Subcutaneous abdominal adipose tissue (tissue), 5 donors: ENCODE measurements at regions not wholly inside any gene's neighbourhood (a gene's known extent, or its start where the extent isn't known, plus 50 kb on each side); places are given as distances from the start of the nearest gene placed in this dataset.
"Not testable (repeated sequence)": the region's sequence is repeated elsewhere in the genome, so short reads cannot be mapped to it uniquely, and the experiment has no call there.

ENCODE experiments used
- H3K27ac ChIP-seq: one replicate; pipeline ENCODE4 v1.7.0; 2013; ENCODE audit warnings: low read depth, mild to moderate bottlenecking, inconsistent platforms, low read length, moderate library complexity
- H3K27me3 ChIP-seq, 5 donors: one replicate each; pipeline ENCODE4 v1.7.0; 2013; ENCODE audit warnings: low read length in 5 of 5, inconsistent platforms in 1 of 5; ENCODE audit not compliant: control insufficient read depth in 5 of 5, insufficient read depth in 4 of 5
- H3K36me3 ChIP-seq, 5 donors: one replicate each; pipeline ENCODE4 v1.7.0; 2013; ENCODE audit warnings: low read length in 5 of 5; ENCODE audit not compliant: control insufficient read depth in 5 of 5, insufficient read depth in 5 of 5
- H3K4me1 ChIP-seq, 5 donors: one replicate each; pipeline ENCODE4 v1.7.0; 2013; ENCODE audit warnings: low read length in 5 of 5, mild to moderate bottlenecking in 3 of 5, moderate library complexity in 1 of 5; ENCODE audit not compliant: control insufficient read depth in 5 of 5, insufficient read depth in 5 of 5
- H3K4me3 ChIP-seq, 5 donors: one replicate each; pipeline ENCODE4 v1.7.0; 2013; ENCODE audit warnings: low read length in 5 of 5, low read depth in 1 of 5
- H3K9ac ChIP-seq, 5 donors: one replicate each; pipeline ENCODE4 v1.7.0; 2013; ENCODE audit warnings: low read length in 5 of 5, mild to moderate bottlenecking in 4 of 5, moderate library complexity in 3 of 5
- H3K9me3 ChIP-seq, 5 donors: one replicate each; pipeline ENCODE4 v1.7.0; 2013; ENCODE audit warnings: low read length in 5 of 5; ENCODE audit not compliant: control insufficient read depth in 5 of 5
- donor health status: healthy.
- donor health status: healthy.
- donor health status: healthy.
- donor health status: healthy.
- donor health status: healthy.

DNA sequence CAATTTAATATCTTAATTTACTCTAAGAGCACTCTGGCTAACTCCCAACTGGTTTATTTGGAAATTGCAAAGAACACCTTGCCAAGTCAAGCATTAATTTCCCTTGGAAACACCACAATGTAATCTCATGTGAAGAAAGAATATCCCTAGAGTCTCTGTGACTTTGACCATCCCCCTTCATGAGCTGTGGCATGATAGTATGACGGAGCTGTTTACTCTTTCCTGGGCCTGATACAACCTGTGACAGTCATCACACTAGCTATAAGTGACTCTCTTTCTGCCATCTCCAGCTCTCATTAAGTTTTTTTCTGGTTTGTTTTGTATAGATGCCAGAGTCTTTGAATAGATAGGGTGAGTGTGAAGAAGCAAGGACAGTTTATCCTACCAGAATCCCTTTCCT is 470.3 kb upstream of the JARID2 start:
- peaks cover 0 to 6% (median 0%) of the 10 kb centered on the region in 5 donors for H3K9me3 ChIP-seq
- H3K4me1 ChIP-seq: peaks cover 0 to 10% (median 6%) of the 10 kb centered on the region in 5 donors
- no peak overlapping the region for H3K27ac ChIP-seq
- H3K9ac ChIP-seq: no peak overlapping the region
- no peaks in the 10 kb centered on the region for H3K27me3 ChIP-seq
- no peaks in the 10 kb centered on the region for H3K36me3 ChIP-seq
- H3K4me3 ChIP-seq: no peak overlapping the region

DNA sequence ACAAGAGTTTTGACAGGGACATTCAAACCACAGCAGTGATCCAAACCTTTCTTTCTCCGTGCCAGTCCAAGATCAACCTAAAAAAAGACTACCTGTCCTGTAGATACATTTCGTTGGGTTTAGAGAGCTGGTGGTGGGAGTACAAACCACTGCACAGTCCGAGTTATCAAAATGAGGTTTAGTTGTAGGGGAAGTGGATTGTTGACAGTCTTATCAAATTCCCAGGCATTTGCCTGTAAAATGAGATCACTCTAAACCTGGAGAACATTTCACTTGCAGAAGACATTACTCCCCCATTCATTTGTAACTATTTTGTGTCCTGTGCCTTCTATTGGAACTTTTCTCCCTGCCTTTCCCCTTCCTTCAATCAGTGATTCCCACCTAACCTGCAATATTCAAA is 469.6 kb upstream of the JARID2 start:
- Histone ChIP-seq H3K4me3 (no peak overlapping the region), H3K36me3 (no peaks in the 10 kb centered on the region), H3K4me1 (peaks cover 0 to 7% (median 4%) of the 10 kb centered on the region in 5 donors), H3K9me3 (peaks cover 0 to 6% (median 0%) of the 10 kb centered on the region in 5 donors), H3K27ac (no peak overlapping the region), H3K27me3 (no peaks in the 10 kb centered on the region), H3K9ac (no peak overlapping the region)

- Histone ChIP-seq H3K9me3 (no peaks in the 10 kb centered on the region), H3K27me3 (no peaks in the 10 kb centered on the region), H3K9ac (no peak overlapping the region), H3K4me1 (no peaks in the 10 kb centered on the region), H3K4me3 (no peak overlapping the region), H3K36me3 (no peaks in the 10 kb centered on the region), H3K27ac (no peak overlapping the region)
Measured at GRCh38 chr6:14781772-14782525, 463.9 kb upstream of the JARID2 start.

GRCh38 chr6:14782921-14783464 is 462.9 kb upstream of the JARID2 start:
- H3K4me1 ChIP-seq, H3K9me3 ChIP-seq, H3K36me3 ChIP-seq, H3K27me3 ChIP-seq, H3K4me3 ChIP-seq, H3K9ac ChIP-seq, H3K27ac ChIP-seq: not testable (repeated sequence)

DNA sequence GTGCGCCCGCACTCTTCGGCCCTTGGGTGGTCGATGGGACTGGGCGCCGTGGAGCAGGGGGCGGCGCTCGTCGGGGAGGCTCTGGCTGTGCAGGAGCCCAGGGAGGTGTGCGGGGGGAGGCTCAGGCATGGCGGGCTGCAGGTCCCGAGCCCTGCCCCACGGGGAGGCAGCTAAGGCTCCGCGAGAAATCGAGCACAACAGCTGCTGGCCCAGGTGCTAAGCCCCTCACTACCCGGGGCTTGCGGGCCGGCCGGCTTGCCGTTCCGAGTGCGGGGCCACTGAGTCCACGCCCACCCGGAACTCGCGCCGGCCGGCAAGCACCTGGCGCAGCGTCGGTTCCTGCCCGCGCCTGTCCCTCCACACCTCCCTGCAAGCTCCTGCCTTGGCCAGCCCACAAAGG is 462.3 kb upstream of the JARID2 start:
- no peaks in the 10 kb centered on the region for H3K4me1 ChIP-seq
- H3K27me3 ChIP-seq: no peaks in the 10 kb centered on the region
- H3K27ac ChIP-seq: no peak overlapping the region
- H3K4me3 ChIP-seq: no peak overlapping the region
- H3K36me3 ChIP-seq: no peaks in the 10 kb centered on the region
- H3K9me3 ChIP-seq: no peaks in the 10 kb centered on the region
- no peak overlapping the region for H3K9ac ChIP-seq

- Histone ChIP-seq H3K36me3 (no peaks in the 10 kb centered on the region), H3K9ac (no peak overlapping the region), H3K4me3 (peak overlapping the region in 1 of 5 donors; percentile 13), H3K27me3 (no peaks in the 10 kb centered on the region), H3K27ac (no peak overlapping the region), H3K4me1 (no peaks in the 10 kb centered on the region), H3K9me3 (no peaks in the 10 kb centered on the region)
Measured at GRCh38 chr6:14784596-14785492, 461.0 kb upstream of the JARID2 start.

DNA sequence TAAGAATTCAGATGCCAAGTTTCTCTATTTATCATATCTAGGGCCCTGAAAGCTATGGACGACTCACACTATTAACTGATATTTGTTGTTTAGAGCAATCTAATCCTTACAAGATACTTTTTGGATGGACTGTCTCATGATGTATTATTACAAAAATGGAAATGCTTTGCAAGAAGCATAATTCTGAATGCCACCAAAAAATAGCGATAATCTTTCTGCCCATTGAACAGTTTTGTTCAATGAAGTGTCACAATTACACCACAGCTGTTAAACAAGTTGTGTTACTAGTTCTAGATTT is 460.4 kb upstream of the JARID2 start:
- Histone ChIP-seq H3K27ac (no peak overlapping the region), H3K27me3 (no peaks in the 10 kb centered on the region), H3K9ac (no peak overlapping the region), H3K4me3 (no peak overlapping the region), H3K9me3 (no peaks in the 10 kb centered on the region), H3K4me1 (no peaks in the 10 kb centered on the region), H3K36me3 (no peaks in the 10 kb centered on the region)

DNA sequence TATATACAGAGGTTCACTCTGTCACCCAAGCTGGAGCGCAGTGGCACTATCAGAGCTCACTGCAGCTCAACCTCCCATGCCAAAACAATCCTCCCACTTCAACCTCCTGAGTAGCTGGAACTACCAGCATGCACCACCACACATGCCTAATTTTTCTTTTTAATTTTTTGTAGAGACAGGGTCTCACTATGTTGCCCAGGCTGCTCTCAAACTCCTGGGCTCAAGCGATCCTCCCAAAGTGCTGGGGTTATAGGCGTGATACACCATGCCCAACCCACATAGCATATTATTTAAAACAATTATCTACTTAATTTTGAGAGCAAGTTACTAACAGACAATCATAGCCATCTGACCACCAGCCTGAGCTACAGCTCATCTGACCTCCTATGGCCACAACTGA is 459.9 kb upstream of the JARID2 start:
- H3K36me3 ChIP-seq: no peaks in the 10 kb centered on the region
- no peaks in the 10 kb centered on the region for H3K4me1 ChIP-seq
- no peak overlapping the region for H3K9ac ChIP-seq
- no peaks in the 10 kb centered on the region for H3K9me3 ChIP-seq
- no peaks in the 10 kb centered on the region for H3K27me3 ChIP-seq
- no peak overlapping the region for H3K27ac ChIP-seq
- H3K4me3 ChIP-seq: no peak overlapping the region

DNA sequence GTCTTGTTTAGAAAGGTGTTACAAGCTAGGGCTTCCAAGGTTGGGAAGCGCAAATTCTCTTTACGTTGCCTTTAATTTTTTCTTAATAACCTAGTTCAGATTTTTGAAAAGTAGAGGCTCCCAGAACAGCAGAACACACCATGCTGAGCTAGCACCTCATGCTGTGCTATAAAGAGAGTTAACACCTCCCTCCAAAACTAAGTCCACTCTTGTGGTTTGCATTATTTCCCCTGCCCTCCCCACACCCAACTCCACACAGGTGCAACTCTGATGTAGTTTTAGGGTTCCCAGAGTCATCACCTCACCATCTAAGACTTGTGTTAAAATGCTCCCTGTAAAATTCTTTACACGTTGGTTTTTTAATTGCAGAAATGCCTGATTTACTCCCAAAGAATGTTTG is 459.4 kb upstream of the JARID2 start:
- no peaks in the 10 kb centered on the region for H3K36me3 ChIP-seq
- no peak overlapping the region for H3K9ac ChIP-seq
- H3K27ac ChIP-seq: no peak overlapping the region
- no peaks in the 10 kb centered on the region for H3K27me3 ChIP-seq
- H3K4me3 ChIP-seq: no peak overlapping the region
- H3K9me3 ChIP-seq: no peaks in the 10 kb centered on the region
- no peaks in the 10 kb centered on the region for H3K4me1 ChIP-seq

GRCh38 chr6:14787250-14787649 is 458.6 kb upstream of the JARID2 start:
- H3K9ac ChIP-seq: no peak overlapping the region

More at GRCh38 chr6:14787250-14787649, 458.6 kb upstream of the JARID2 start:
- H3K36me3 ChIP-seq: no peaks in the 10 kb centered on the region
- H3K9me3 ChIP-seq: no peaks in the 10 kb centered on the region
- no peaks in the 10 kb centered on the region for H3K4me1 ChIP-seq
- no peak overlapping the region for H3K4me3 ChIP-seq
- H3K27me3 ChIP-seq: no peaks in the 10 kb centered on the region
- no peak overlapping the region for H3K27ac ChIP-seq
